Keratinocyte (primary cell): ENCODE measurements at regions not wholly inside any gene's neighbourhood (a gene's known extent, or its start where the extent isn't known, plus 50 kb on each side); places are given as distances from the start of the nearest gene placed in this dataset.

Experiments used
- DNase-seq: peaks from one replicate; pipeline ENCODE4 v3.0.0-alpha.2; 2011; ENCODE audit warnings: low read depth, missing footprints, low spot score
- FAIRE-seq: peaks from 2 replicates; lab custom pipeline; 2011; peaks lifted over from hg19 to GRCh38; lab: Jason Lieb, UNC
- H2AFZ ChIP-seq: 2 replicates; pipeline ENCODE4 v1.6.0; 2012; ENCODE audit warnings: low read length, control low read depth, inconsistent platforms; ENCODE audit not compliant: control insufficient read depth
- H3K27ac ChIP-seq: 2 replicates; pipeline ENCODE4 v1.5.1; 2011; ENCODE audit warnings: low read length; ENCODE audit not compliant: control insufficient read depth, insufficient read depth
- H3K27me3 ChIP-seq: 3 replicates; pipeline ENCODE4 v1.6.0; 2011; ENCODE audit warnings: low read length; ENCODE audit not compliant: control insufficient read depth, insufficient read depth; ENCODE audit errors: extremely low read depth
- H3K36me3 ChIP-seq, 2 experiments: 2 replicates in 1 of 2; 3 replicates in 1 of 2; pipeline ENCODE4 v1.5.1; 2011; ENCODE audit warnings: low read length in 2 of 2, mild to moderate bottlenecking in 1 of 2; ENCODE audit not compliant: control insufficient read depth in 2 of 2, insufficient read depth in 2 of 2; ENCODE audit errors: extremely low read depth in 1 of 2
- H3K4me1 ChIP-seq: 3 replicates; pipeline ENCODE4 v1.5.1; 2011; ENCODE audit warnings: low read length; ENCODE audit not compliant: control insufficient read depth, insufficient read depth; ENCODE audit errors: extremely low read depth
- H3K4me2 ChIP-seq: 3 replicates; pipeline ENCODE4 v1.6.0; 2011; ENCODE audit warnings: low read depth, low read length; ENCODE audit not compliant: control insufficient read depth, insufficient read depth; ENCODE audit errors: extremely low read depth
- H3K4me3 ChIP-seq, 3 experiments: fragments of 200-600 bp in 1 of 3; sonication (generic) in 1 of 3; 2 replicates in 2 of 3; 3 replicates in 1 of 3; pipeline ENCODE4 v1.5.1; 2011 to 2016; ENCODE audit warnings: low read length in 3 of 3, mild to moderate bottlenecking in 3 of 3, control low read depth in 2 of 3, inconsistent platforms in 1 of 3, low read depth in 1 of 3, mixed read lengths in 1 of 3, mixed run types in 1 of 3, moderate library complexity in 1 of 3; ENCODE audit not compliant: control insufficient read depth in 2 of 3, insufficient read depth in 2 of 3; ENCODE audit errors: extremely low read depth in 1 of 3
- H3K79me2 ChIP-seq: 2 replicates; pipeline ENCODE4 v1.6.0; 2012; ENCODE audit warnings: low read length; ENCODE audit not compliant: control insufficient read depth, insufficient read depth
- H3K9ac ChIP-seq: 3 replicates; pipeline ENCODE4 v1.6.0; 2011; ENCODE audit warnings: low read length; ENCODE audit not compliant: control insufficient read depth, insufficient read depth; ENCODE audit errors: extremely low read depth
- H3K9me1 ChIP-seq: 3 replicates; pipeline ENCODE4 v1.6.0; 2011; ENCODE audit warnings: low read length; ENCODE audit not compliant: control insufficient read depth, insufficient read depth; ENCODE audit errors: extremely low read depth
- H3K9me3 ChIP-seq: 2 replicates; pipeline ENCODE4 v1.5.1; 2012; ENCODE audit warnings: low read depth, low read length; ENCODE audit not compliant: control insufficient read depth
- H4K20me1 ChIP-seq: 3 replicates; pipeline ENCODE4 v1.6.0; 2011; ENCODE audit warnings: low read length; ENCODE audit not compliant: control insufficient read depth, insufficient read depth; ENCODE audit errors: extremely low read depth
- EZH2 ChIP-seq: IDR thresholded peaks from one replicate; pipeline ENCODE4 v1.6.1; 2012; ENCODE audit warnings: inconsistent platforms, mild to moderate bottlenecking, low read length, moderate library complexity
- dilution Hi-C: fragments of 300-500 bp; cut with MboI; formaldehyde crosslinking; loops from one replicate; pipeline ENCODE4 v1.7.0; 2020; ENCODE audit warnings: low sequenced_read_pairs; ENCODE audit not compliant: extremely low pct_ligation_motif_present
- TF ChIP-seq, protein P1 (sequence below), 3 experiments: IDR thresholded peaks in 1 of 3; conservative IDR thresholded peaks in 1 of 3; optimal IDR thresholded peaks in 1 of 3; 2 replicates in 2 of 3; 3 replicates in 1 of 3; pipeline versions ENCODE3 to v1.5.1; 2011; ENCODE audit warnings: low read length in 3 of 3, mild to moderate bottlenecking in 3 of 3, moderate library complexity in 2 of 3, control low read depth in 1 of 3, inconsistent platforms in 1 of 3; ENCODE audit not compliant: insufficient read depth in 2 of 3; ENCODE audit errors: extremely low read depth in 1 of 3

DNA sequence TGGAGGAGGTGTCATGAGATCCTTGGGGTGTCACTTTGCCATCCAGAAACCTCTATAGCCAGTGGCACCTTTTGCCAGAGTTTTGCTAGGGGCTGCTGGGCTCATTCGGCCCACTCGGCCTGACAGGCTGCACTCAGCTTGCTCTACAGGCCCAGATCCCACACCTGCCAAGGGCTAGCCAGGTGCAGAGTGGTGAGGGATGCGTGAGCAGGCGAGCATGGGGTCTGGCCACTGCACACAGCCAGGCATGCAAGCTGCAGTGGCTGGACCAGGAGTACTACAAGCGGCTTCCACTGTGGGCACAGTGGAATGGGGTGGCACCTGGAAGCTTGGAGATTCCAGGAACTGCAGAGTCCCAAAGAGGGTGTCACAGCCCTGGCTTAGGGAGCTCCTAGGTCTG, 372.7 kb downstream of the CHSY3 start:
- Histone ChIP-seq H3K9ac (no peak overlapping the region), H3K27me3 (no peaks in the 10 kb centered on the region), H3K79me2 (no peaks in the 10 kb centered on the region), H2AFZ (no peak overlapping the region), H3K4me1 (peaks cover 11% of the 10 kb centered on the region), H3K9me3 (no peaks in the 10 kb centered on the region), H3K36me3 (no peaks in the 10 kb centered on the region), H3K9me1 (no peaks in the 10 kb centered on the region), H3K4me2 (no peak overlapping the region), H4K20me1 (no peaks in the 10 kb centered on the region), H3K27ac (no peak overlapping the region), H3K4me3 (no peak overlapping the region)
- no peak for TF ChIP-seq EZH2
- TF ChIP-seq, protein P1, sequence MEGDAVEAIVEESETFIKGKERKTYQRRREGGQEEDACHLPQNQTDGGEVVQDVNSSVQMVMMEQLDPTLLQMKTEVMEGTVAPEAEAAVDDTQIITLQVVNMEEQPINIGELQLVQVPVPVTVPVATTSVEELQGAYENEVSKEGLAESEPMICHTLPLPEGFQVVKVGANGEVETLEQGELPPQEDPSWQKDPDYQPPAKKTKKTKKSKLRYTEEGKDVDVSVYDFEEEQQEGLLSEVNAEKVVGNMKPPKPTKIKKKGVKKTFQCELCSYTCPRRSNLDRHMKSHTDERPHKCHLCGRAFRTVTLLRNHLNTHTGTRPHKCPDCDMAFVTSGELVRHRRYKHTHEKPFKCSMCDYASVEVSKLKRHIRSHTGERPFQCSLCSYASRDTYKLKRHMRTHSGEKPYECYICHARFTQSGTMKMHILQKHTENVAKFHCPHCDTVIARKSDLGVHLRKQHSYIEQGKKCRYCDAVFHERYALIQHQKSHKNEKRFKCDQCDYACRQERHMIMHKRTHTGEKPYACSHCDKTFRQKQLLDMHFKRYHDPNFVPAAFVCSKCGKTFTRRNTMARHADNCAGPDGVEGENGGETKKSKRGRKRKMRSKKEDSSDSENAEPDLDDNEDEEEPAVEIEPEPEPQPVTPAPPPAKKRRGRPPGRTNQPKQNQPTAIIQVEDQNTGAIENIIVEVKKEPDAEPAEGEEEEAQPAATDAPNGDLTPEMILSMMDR (optimal IDR thresholded peaks at IDR 0.05 in 1 of 3, IDR thresholded peaks at IDR 0.05 in 1 of 3, conservative IDR thresholded peaks at IDR 0.05 in 1 of 3; ENCODE audit: extremely low read depth in 1 of 3, insufficient read depth in 2 of 3, low read length in 3 of 3) = no peak
- no peak for FAIRE-seq
- DNase-seq = no peak
- dilution Hi-C loops = no loop called here

DNA sequence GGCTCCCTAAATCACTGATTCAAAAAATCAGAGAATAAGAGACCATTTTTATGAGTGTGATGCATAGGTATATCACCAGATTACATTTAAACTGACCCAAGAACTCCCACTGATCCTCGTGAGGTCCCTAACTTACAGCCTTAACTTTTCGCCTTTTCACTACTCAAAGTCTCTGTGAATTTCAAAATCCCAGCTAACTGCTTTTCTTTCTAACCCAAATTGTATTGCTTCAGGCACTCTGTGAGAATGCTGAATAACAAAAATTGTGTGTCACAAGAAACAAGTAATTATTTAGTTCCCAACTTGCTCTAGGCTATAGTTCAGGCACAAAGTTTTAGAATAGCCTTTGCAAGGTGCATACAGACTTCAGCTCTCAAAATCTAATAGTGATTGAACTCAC, 368.6 kb downstream of the CHSY3 start:
- H2AFZ ChIP-seq = no peak overlapping the region
- H3K27me3 ChIP-seq = no peaks in the 10 kb centered on the region
- no peaks in the 10 kb centered on the region for H3K79me2 ChIP-seq
- TF ChIP-seq, protein P1 (optimal IDR thresholded peaks at IDR 0.05 in 1 of 3, IDR thresholded peaks at IDR 0.05 in 1 of 3, conservative IDR thresholded peaks at IDR 0.05 in 1 of 3; ENCODE audit: extremely low read depth in 1 of 3, insufficient read depth in 2 of 3, low read length in 3 of 3) = no peak
- no peak for TF ChIP-seq EZH2
- peaks cover 2% of the 10 kb centered on the region for H3K4me1 ChIP-seq
- H3K27ac ChIP-seq = no peak overlapping the region
- no peak overlapping the region for H3K9ac ChIP-seq
- no peak for FAIRE-seq
- H3K9me3 ChIP-seq = no peaks in the 10 kb centered on the region
- H3K4me2 ChIP-seq = no peak overlapping the region
- no peak overlapping the region for H3K4me3 ChIP-seq
- dilution Hi-C loops = no loop called here
- DNase-seq = no peak
- no peaks in the 10 kb centered on the region for H3K36me3 ChIP-seq
- no peaks in the 10 kb centered on the region for H4K20me1 ChIP-seq
- no peaks in the 10 kb centered on the region for H3K9me1 ChIP-seq
